ENCODE measurements at regions not wholly inside any gene's neighbourhood (a gene's known extent, or its start where the extent isn't known, plus 50 kb on each side); places are given as distances from the start of the nearest gene placed in this dataset.

- Histone ChIP-seq H4K5ac (ENCODE audit: low read depth, low read length) (no peak overlapping the region), H4K20me1 (ENCODE audit: insufficient read depth, low read length) (no peaks in the 10 kb centered on the region), H3K36me3 (ENCODE audit: control insufficient read depth, insufficient read depth, low read length) (no peaks in the 10 kb centered on the region), H2BK20ac (ENCODE audit: low read depth, low read length) (no peak overlapping the region), H2BK120ac (ENCODE audit: low read depth, low read length) (no peak overlapping the region), H3K4me1 (ENCODE audit: control insufficient read depth, insufficient read depth, low read length) (no peaks in the 10 kb centered on the region), H3K4me3 (ENCODE audit: insufficient read depth, low read depth, low read length) (no peak overlapping the region), H2BK15ac (ENCODE audit: low read depth, low read length) (no peak overlapping the region), H3K9me1 (ENCODE audit: insufficient read depth, low read length) (no peaks in the 10 kb centered on the region), H3K56ac (ENCODE audit: extremely low read depth, insufficient read depth, low read length) (no peak overlapping the region), H3K23ac (ENCODE audit: low read depth, low read length) (no peak overlapping the region), H3K27me3 (ENCODE audit: control insufficient read depth, insufficient read depth, low read length) (no peaks in the 10 kb centered on the region), H3K4ac (ENCODE audit: low read depth, low read length) (no peak overlapping the region), H2AK5ac (ENCODE audit: low read depth, low read length) (no peak overlapping the region), H3K9me3 (ENCODE audit: control insufficient read depth, insufficient read depth, low read length) (peaks cover 5% of the 10 kb centered on the region; the same call in 1 of the 2 replicates), H4K8ac (ENCODE audit: low read depth in 2 of 2, low read length in 2 of 2) (no peak overlapping the region), H2AFZ (replicated peaks; ENCODE audit: low read length, poor library complexity) (no peak overlapping the region), H3K79me1 (ENCODE audit: low read depth in 1 of 2, low read length in 2 of 2) (no peaks in the 10 kb centered on the region), H3K4me2 (ENCODE audit: low read depth, low read length) (no peak overlapping the region), H3K27ac (ENCODE audit: insufficient read depth, low read length) (no peak overlapping the region), H4K91ac (ENCODE audit: insufficient read depth, low read depth, low read length) (no peak overlapping the region), H2BK5ac (ENCODE audit: low read depth, low read length, poor library complexity, severe bottlenecking) (no peak overlapping the region), H2AK9ac (replicated peaks; ENCODE audit: low read depth, low read length, poor library complexity) (no peak overlapping the region), H3K14ac (replicated peaks; ENCODE audit: low read depth, low read length) (no peak overlapping the region), H3K18ac (ENCODE audit: low read depth, low read length) (no peak overlapping the region), H3K9ac (ENCODE audit: low read depth, low read length) (no peak overlapping the region)
- ChIA-PET POLR2A (ENCODE audit: unreplicated experiment) (no interaction called here), CTCF (no interaction called here)
- no peak for TF ChIP-seq MAFK (IDR thresholded peaks at IDR 0.05; ENCODE audit: low read depth, low read length)
- DNase-seq: no peak
- no TSS peak for BruUV-seq (replicated peaks)
- in situ Hi-C loops (cut with MboI; ENCODE audit: low sequenced_read_pairs): no loop called here
- dilution Hi-C loops (cut with HindIII; ENCODE audit: low sequenced_read_pairs, unreplicated experiment): no loop called here
- ATAC-seq (ENCODE audit: low read depth): no peak
- intact Hi-C loops (cut with micrococcal nuclease): loop anchor here (10.0 kb wide), 1 partner anchor 196 kb away; no protein-coding TSS in a partner anchor
Measured at GRCh38 chr20:16219182-16219581, 354.1 kb downstream of the KIF16B start.
